AG04450 (cell line): ENCODE measurements at regions not wholly inside any gene's neighbourhood (a gene's known extent, or its start where the extent isn't known, plus 50 kb on each side); places are given as distances from the start of the nearest gene placed in this dataset.

Experiments used
- CTCF ChIA-PET: fragments of 300-600, 350-600 bp; formaldehyde crosslinking; extraction: SDS; loops from one replicate; lab custom pipeline; 2022; ENCODE audit warnings: antibody characterized with exemption, inconsistent platforms; lab: Charles Lee
- POLR2A ChIA-PET: fragments of 350-600 bp; formaldehyde crosslinking; extraction: SDS; loops from one replicate; lab custom pipeline; 2021; ENCODE audit warnings: antibody characterized with exemption, inconsistent platforms; lab: Yijun Ruan, JAX
- DNase-seq: peaks from one replicate; pipeline ENCODE4 v3.0.0-alpha.2; 2011; ENCODE audit warnings: low read depth, low spot score
- H3K27ac ChIP-seq: one replicate; pipeline ENCODE4 v1.5.1; 2012; ENCODE audit warnings: low read depth, low read length, control low read depth
- H3K27me3 ChIP-seq: one replicate; pipeline ENCODE4 v1.6.0; 2012; ENCODE audit warnings: low read length; ENCODE audit not compliant: control insufficient read depth, insufficient read depth
- H3K4me3 ChIP-seq: 2 replicates; pipeline ENCODE4 v1.5.1; 2011; ENCODE audit warnings: mild to moderate bottlenecking, low read depth, low read length, control low read depth
- H3K9me3 ChIP-seq: 2 replicates; pipeline ENCODE4 v1.5.1; 2012; ENCODE audit warnings: low read length; ENCODE audit not compliant: control insufficient read depth, insufficient read depth
- TF ChIP-seq, protein P1 (sequence below): IDR thresholded peaks from 2 replicates; pipeline ENCODE4 v1.5.1; 2011; ENCODE audit warnings: low read depth, low read length, control low read depth, inconsistent platforms

DNA sequence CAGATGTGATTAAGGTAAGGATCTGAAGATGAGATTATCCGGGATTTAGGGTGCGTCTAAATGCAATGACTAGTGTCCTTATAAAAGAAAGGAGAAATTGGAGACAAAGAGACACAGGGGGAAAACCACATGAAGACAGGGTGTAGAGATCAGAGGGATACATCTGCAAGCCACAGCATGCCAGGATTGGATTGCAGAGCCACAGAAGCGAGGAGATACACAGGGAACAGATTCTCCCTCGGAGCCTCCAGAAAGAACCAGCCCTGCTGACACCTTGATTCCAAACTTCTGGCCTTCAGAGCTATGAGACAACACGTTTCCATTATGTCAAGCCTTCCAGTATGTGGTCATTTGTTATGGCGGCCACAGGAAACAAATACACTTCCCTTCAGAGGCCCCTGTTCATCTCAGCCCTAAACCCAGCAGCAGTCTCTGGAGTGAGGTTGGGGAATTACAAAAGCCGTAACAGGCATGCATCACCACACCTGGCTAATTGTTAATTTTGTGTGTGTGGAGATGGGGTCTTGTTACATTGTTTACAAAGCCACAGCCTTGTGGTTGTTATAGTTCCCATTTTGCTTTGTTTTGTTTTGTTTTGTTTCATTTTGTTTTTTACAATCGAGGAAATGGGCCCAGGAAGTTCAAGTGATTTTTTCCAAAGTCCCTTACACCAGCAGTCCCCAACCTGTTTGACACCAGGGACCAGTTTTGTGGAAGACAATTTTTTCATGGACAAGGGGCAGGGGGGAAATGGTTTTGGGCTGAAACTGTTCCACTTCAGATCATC is 51.6 kb upstream of the LYRM9 start:
- CTCF ChIA-PET, result no interaction called here
- H3K27me3 ChIP-seq, result peaks cover 10% of the 10 kb centered on the region
- POLR2A ChIA-PET, result no interaction called here
- H3K27ac ChIP-seq, result no peak overlapping the region
- no peak for DNase-seq
- TF ChIP-seq, protein P1, sequence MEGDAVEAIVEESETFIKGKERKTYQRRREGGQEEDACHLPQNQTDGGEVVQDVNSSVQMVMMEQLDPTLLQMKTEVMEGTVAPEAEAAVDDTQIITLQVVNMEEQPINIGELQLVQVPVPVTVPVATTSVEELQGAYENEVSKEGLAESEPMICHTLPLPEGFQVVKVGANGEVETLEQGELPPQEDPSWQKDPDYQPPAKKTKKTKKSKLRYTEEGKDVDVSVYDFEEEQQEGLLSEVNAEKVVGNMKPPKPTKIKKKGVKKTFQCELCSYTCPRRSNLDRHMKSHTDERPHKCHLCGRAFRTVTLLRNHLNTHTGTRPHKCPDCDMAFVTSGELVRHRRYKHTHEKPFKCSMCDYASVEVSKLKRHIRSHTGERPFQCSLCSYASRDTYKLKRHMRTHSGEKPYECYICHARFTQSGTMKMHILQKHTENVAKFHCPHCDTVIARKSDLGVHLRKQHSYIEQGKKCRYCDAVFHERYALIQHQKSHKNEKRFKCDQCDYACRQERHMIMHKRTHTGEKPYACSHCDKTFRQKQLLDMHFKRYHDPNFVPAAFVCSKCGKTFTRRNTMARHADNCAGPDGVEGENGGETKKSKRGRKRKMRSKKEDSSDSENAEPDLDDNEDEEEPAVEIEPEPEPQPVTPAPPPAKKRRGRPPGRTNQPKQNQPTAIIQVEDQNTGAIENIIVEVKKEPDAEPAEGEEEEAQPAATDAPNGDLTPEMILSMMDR, result no peak
- H3K4me3 ChIP-seq, result no peak overlapping the region
- H3K9me3 ChIP-seq, result no peaks in the 10 kb centered on the region

DNA sequence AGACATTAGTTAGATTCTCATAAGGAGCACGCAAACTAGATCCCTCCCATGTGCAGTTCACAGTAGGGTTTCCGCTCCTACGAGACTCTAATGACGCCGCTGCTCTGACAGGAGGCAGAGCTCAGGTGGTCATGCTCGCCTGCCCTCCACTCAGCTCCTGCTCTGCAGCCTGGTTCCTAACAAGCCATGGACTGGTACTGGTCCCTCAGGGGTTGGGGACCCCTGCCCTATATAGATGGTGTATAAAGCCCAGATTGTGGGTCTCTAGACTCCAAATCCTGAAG is 52.1 kb upstream of the LYRM9 start:
- Histone ChIP-seq H3K4me3 (no peak overlapping the region), H3K27ac (no peak overlapping the region), H3K9me3 (no peaks in the 10 kb centered on the region), H3K27me3 (peaks cover 10% of the 10 kb centered on the region)
- POLR2A ChIA-PET, result no interaction called here
- CTCF ChIA-PET, result no interaction called here
- DNase-seq, result no peak
- TF ChIP-seq, protein P1, result no peak

DNA sequence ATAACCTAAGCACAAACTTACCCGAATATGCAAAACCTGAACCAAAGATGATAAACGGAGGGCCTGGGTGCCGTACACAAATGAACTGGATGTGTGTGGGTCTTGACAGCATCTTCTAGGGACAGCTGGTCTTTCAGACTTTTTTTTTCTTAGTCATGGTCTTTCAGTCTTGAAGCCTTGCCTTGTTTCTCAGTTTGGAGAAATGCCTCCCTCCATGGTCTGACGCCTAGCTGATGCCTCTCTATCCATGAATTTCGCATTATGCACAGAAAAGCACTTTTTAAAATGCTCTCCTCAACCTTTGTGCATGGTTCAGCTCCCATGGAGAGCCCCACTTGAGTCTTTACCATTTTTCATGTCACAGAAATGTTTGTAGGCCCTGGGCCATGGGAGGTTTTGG is 52.8 kb upstream of the LYRM9 start:
- DNase-seq, result no peak
- H3K4me3 ChIP-seq, result no peak overlapping the region
- TF ChIP-seq, protein P1, result no peak
- peaks cover 10% of the 10 kb centered on the region for H3K27me3 ChIP-seq
- H3K9me3 ChIP-seq, result no peaks in the 10 kb centered on the region
- ChIA-PET CTCF (no interaction called here), POLR2A (no interaction called here)
- H3K27ac ChIP-seq, result no peak overlapping the region

DNA sequence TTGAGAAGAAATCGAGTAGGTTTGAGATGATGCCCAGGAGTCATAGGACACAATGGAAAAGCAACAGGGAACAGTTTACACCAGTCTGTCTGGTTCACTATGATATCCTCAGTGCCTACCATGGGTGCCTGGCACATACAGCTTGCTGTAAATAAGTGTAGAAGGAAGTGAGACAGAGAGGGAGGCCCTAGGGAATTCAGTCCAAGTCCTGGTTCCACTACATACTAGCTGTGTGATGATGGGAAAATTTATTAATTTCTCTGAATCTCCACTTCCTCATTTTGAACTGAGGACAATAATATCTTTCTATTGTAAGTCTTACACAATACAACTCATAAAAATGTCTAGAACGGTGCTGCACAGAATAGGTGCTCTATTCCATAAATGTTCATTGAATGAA is 53.3 kb upstream of the LYRM9 start:
- Histone ChIP-seq H3K27me3 (peaks cover 9% of the 10 kb centered on the region), H3K4me3 (no peak overlapping the region), H3K27ac (no peak overlapping the region), H3K9me3 (no peaks in the 10 kb centered on the region)
- DNase-seq, result no peak
- POLR2A ChIA-PET, result no interaction called here
- CTCF ChIA-PET, result no interaction called here
- TF ChIP-seq, protein P1, result no peak

DNA sequence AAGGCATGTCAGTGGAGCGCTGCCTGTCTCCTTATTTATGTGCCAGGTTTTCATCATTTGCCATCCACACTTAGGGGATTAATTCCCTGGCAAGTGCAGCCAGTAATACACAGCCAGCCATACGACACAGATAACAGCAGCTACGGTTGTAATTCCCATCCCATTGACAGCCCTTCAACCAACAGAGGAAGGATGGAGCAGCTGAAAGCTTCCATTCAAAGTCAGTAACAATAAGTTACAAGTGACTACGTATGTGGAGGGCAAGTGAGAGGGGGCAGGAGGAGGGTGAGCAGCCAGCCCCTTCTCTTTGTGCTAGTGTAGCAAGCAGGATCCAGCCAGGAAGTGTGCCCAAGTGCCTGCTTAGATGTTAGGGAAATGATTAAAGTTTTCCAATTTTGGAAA is 53.8 kb upstream of the LYRM9 start:
- H3K27ac ChIP-seq, result no peak overlapping the region
- H3K27me3 ChIP-seq, result peaks cover 11% of the 10 kb centered on the region
- ChIA-PET CTCF (no interaction called here), POLR2A (interaction anchor here (0.6 kb wide), 1 partner anchor 94 kb away, joined by 7 read pairs; no protein-coding TSS in a partner anchor)
- H3K9me3 ChIP-seq, result no peaks in the 10 kb centered on the region
- no peak overlapping the region for H3K4me3 ChIP-seq
- TF ChIP-seq, protein P1, result no peak
- DNase-seq, result no peak
